Type B pancreatic cell (in vitro differentiated cells): ENCODE measurements at regions not wholly inside any gene's neighbourhood (a gene's known extent, or its start where the extent isn't known, plus 50 kb on each side); places are given as distances from the start of the nearest gene placed in this dataset.

ENCODE experiments used
- DNase-seq: peaks from one replicate; pipeline ENCODE4 v3.0.0; 2021; ENCODE audit warnings: mixed read lengths; ENCODE audit not compliant: unreplicated experiment; ENCODE audit errors: extremely low spot score
- H3K27ac Mint-ChIP-seq: 2 replicates; pipeline ENCODE4 v1.8.0; 2021; ENCODE audit warnings: mild to moderate bottlenecking, mixed read lengths
- H3K27me3 Mint-ChIP-seq: 2 replicates; pipeline ENCODE4 v1.8.0; 2021; ENCODE audit warnings: mixed read lengths
- H3K36me3 Mint-ChIP-seq: 2 replicates; pipeline ENCODE4 v1.8.0; 2021; ENCODE audit warnings: mixed read lengths
- H3K4me1 Mint-ChIP-seq: one replicate; pipeline ENCODE4 v1.8.0; 2021; ENCODE audit warnings: mixed read lengths; ENCODE audit not compliant: unreplicated experiment
- H3K4me3 Mint-ChIP-seq: 2 replicates; pipeline ENCODE4 v1.8.0; 2021; ENCODE audit warnings: mild to moderate bottlenecking, mixed read lengths
- H3K9me3 Mint-ChIP-seq: 2 replicates; pipeline ENCODE4 v1.8.0; 2021; ENCODE audit warnings: mixed read lengths
- TF ChIP-seq, protein P1 (sequence below): fragments of 200-600 bp; sonication (generic); conservative IDR thresholded peaks from 2 replicates; pipeline ENCODE4 v1.5.0; 2021; ENCODE audit warnings: antibody characterized with exemption, mild to moderate bottlenecking

DNA sequence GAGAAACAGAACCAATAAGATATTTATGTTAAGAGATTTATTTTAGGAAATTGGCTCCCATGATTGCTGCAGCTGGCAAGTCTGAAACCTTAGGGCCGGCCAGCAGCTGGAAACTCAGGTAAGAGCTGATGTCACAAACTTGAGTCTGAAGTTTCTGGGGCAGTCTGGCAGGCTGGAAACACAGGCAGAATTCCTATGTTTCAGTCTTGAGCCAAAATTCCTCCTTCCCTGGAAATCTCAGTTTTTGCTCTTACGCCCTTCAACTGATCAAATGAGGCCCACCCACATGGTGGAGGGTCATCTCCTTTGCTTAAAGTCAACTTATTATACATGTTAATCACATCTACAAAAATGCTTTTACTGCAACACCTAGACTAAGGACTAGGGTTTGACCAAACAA, 184.1 kb downstream of the SOD2 start:
- no peaks in the 10 kb centered on the region for H3K9me3 Mint-ChIP-seq
- DNase-seq = no peak
- H3K27ac Mint-ChIP-seq = no peak overlapping the region
- TF ChIP-seq, protein P1, sequence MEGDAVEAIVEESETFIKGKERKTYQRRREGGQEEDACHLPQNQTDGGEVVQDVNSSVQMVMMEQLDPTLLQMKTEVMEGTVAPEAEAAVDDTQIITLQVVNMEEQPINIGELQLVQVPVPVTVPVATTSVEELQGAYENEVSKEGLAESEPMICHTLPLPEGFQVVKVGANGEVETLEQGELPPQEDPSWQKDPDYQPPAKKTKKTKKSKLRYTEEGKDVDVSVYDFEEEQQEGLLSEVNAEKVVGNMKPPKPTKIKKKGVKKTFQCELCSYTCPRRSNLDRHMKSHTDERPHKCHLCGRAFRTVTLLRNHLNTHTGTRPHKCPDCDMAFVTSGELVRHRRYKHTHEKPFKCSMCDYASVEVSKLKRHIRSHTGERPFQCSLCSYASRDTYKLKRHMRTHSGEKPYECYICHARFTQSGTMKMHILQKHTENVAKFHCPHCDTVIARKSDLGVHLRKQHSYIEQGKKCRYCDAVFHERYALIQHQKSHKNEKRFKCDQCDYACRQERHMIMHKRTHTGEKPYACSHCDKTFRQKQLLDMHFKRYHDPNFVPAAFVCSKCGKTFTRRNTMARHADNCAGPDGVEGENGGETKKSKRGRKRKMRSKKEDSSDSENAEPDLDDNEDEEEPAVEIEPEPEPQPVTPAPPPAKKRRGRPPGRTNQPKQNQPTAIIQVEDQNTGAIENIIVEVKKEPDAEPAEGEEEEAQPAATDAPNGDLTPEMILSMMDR = no peak
- H3K27me3 Mint-ChIP-seq = peaks cover 9% of the 10 kb centered on the region
- no peak overlapping the region for H3K4me3 Mint-ChIP-seq
- H3K36me3 Mint-ChIP-seq = no peaks in the 10 kb centered on the region
- no peaks in the 10 kb centered on the region for H3K4me1 Mint-ChIP-seq

DNA sequence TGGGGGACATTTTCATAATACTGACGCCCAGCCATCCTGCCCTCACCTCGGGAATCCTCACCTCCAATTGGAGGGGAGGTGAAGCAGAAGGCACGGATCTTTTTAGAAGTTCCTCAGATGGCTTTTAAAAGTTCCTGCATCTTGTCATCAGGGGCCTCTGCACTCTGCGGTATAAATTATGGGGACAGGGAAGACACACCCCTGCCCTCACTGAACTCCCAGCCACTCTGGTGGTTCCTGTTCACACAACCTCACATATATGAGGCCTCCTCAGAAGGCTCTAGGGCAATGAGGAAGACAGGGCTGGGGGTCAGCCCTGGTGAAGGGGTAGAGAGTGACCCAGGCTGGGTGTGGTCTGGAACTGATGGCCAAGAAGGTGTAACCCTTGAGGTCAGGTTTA, 187.0 kb downstream of the SOD2 start:
- TF ChIP-seq, protein P1 = no peak

DNA sequence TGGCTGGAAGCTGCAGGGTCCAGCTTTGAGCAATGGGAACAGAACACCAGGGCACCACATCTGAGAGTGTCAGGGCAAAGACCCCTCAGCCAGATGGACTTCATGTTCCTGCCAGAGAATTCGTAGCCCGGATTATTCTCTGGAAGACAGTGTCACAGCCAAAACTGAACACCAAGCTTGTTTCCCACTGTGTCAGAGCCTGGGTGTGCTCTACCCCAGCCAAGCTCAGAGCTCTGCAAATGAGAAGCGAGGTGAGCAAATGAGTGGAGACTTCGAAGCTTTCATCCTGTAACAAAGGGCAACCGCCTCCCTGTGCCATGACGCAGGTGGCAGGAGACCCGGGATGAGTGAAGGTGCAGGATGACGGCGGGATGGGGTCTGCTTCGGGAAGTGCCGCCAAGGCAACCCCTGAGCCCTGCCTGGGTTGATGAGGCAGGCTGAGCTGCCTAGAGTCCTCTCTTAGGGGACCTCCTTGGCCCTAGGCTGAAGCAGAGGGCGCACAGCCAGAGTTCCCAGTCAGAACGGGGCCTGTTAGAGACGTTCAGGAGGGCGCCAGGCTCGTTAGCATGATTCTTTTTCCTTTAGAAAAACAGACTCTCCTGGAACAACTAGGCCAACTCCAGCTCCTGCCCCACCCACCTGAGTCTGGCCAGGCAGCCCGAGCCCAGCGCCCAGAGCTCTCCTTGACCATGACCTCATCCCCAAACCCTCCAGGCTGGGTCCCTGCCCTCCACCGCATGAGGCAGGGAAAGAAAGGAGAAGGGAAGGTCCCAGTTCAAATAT, 187.7 kb downstream of the SOD2 start:
- DNase-seq = no peak
- Mint-ChIP-seq H3K27me3 (no peaks in the 10 kb centered on the region), H3K4me3 (no peak overlapping the region), H3K9me3 (no peaks in the 10 kb centered on the region), H3K36me3 (no peaks in the 10 kb centered on the region), H3K27ac (no peak overlapping the region), H3K4me1 (no peaks in the 10 kb centered on the region)
- TF ChIP-seq, protein P1 = no peak

More for the DNA sequence above, 187.0 kb downstream of the SOD2 start:
- no peaks in the 10 kb centered on the region for H3K36me3 Mint-ChIP-seq
- peaks cover 2% of the 10 kb centered on the region for H3K27me3 Mint-ChIP-seq
- no peaks in the 10 kb centered on the region for H3K9me3 Mint-ChIP-seq
- H3K27ac Mint-ChIP-seq = no peak overlapping the region
- no peak for DNase-seq
- H3K4me1 Mint-ChIP-seq = no peaks in the 10 kb centered on the region
- H3K4me3 Mint-ChIP-seq = no peak overlapping the region

DNA sequence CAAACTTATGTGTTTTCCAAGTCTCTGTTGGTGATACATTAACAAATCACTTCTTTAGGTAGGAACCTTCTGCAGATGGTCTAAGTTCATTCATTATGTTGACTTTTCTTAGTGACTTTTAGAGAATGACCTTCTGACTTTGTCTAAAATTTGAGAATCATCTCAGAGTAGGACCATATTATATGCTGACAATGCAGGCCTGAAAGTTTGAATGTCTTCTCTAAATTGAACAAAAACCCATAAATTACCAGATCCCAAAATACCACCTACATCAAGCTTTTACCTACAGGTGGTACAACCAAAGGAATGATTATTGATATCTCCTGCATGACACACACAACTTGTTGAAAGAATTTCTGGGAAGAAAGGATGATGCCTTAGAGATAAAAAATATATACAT, 191.5 kb downstream of the SOD2 start:
- no peaks in the 10 kb centered on the region for H3K9me3 Mint-ChIP-seq
- no peaks in the 10 kb centered on the region for H3K36me3 Mint-ChIP-seq
- no peaks in the 10 kb centered on the region for H3K27me3 Mint-ChIP-seq
- no peaks in the 10 kb centered on the region for H3K4me1 Mint-ChIP-seq
- H3K4me3 Mint-ChIP-seq = no peak overlapping the region
- TF ChIP-seq, protein P1 = no peak
- no peak overlapping the region for H3K27ac Mint-ChIP-seq
- no peak for DNase-seq

DNA sequence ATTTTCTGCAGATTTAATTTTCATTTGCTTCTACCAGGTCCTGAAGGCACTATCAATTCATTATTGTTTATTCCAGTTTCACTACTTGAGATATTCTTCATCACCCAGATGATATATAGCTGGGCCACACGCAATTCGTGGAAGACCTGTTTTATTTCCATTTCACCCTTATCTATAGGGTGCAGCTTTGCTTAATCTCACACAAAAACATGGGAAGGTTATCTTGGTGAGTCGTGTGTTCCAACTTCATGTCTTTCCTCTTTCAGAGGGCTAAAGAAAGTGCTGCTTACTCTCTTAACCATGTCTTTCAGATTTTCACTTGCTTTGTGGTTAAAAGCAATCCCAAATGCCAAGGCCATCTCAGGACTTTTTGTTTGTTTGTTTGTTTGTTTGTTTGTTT, 194.0 kb downstream of the SOD2 start:
- H3K4me1 Mint-ChIP-seq = no peaks in the 10 kb centered on the region
- no peaks in the 10 kb centered on the region for H3K36me3 Mint-ChIP-seq
- TF ChIP-seq, protein P1 = no peak
- no peak overlapping the region for H3K4me3 Mint-ChIP-seq
- H3K27me3 Mint-ChIP-seq = peaks cover 11% of the 10 kb centered on the region
- DNase-seq = no peak
- H3K9me3 Mint-ChIP-seq = no peaks in the 10 kb centered on the region
- no peak overlapping the region for H3K27ac Mint-ChIP-seq
